ENCODE measurements at regions not wholly inside any gene's neighbourhood (a gene's known extent, or its start where the extent isn't known, plus 50 kb on each side); places are given as distances from the start of the nearest gene placed in this dataset.

- H3K27ac ChIP-seq (ENCODE audit: low read depth, low read length, poor library complexity, severe bottlenecking) = no peak overlapping the region
- H3K36me3 ChIP-seq (ENCODE audit: insufficient read depth, low read length, poor library complexity, severe bottlenecking) = no peaks in the 10 kb centered on the region
- no peak for TF ChIP-seq CTCF (conservative IDR thresholded peaks at IDR 0.05; ENCODE audit: low read depth, low read length)
- no peak for TF ChIP-seq EZH2 (IDR thresholded peaks at IDR 0.05; ENCODE audit: borderline replicate concordance, low read depth, low read length, poor library complexity, severe bottlenecking)
- no peak overlapping the region for H3K4me3 ChIP-seq (ENCODE audit: low read depth, low read length, poor library complexity, severe bottlenecking)
- ChIA-PET POLR2A (ENCODE audit: low non-redundant PET) (no interaction called here), CTCF (no interaction called here)
- intact Hi-C loops (cut with micrococcal nuclease; ENCODE audit: unreplicated experiment) = no loop called here
- H3K4me1 ChIP-seq (ENCODE audit: insufficient read depth, low read length, poor library complexity, severe bottlenecking) = no peaks in the 10 kb centered on the region
- H3K27me3 ChIP-seq (replicated peaks; ENCODE audit: insufficient read depth, low read depth, low read length, poor library complexity) = no peaks in the 10 kb centered on the region
- H3K9me3 ChIP-seq (ENCODE audit: low read depth, low read length, poor library complexity, severe bottlenecking) = no peaks in the 10 kb centered on the region
- DNase-seq (ENCODE audit: low spot score) = no peak
- no TSS peak for BruUV-seq (replicated peaks)
Observed at GRCh38 chr4:120549011-120549570, 373.4 kb downstream of the PRDM5 start.

- ChIA-PET POLR2A (ENCODE audit: low non-redundant PET) (no interaction called here), CTCF (no interaction called here)
- H3K4me1 ChIP-seq (ENCODE audit: insufficient read depth, low read length, poor library complexity, severe bottlenecking) = no peaks in the 10 kb centered on the region
Observed at GRCh38 chr4:120545391-120545790, 377.1 kb downstream of the PRDM5 start.

GRCh38 chr4:120544838-120545237, 377.7 kb downstream of the PRDM5 start:
- no peaks in the 10 kb centered on the region for H3K4me1 ChIP-seq (ENCODE audit: insufficient read depth, low read length, poor library complexity, severe bottlenecking)
- no TSS peak for BruUV-seq (replicated peaks)
- CTCF ChIA-PET = no interaction called here
- no peak overlapping the region for H3K4me3 ChIP-seq (ENCODE audit: low read depth, low read length, poor library complexity, severe bottlenecking)
- TF ChIP-seq CTCF (conservative IDR thresholded peaks at IDR 0.05; ENCODE audit: low read depth, low read length) (no peak), EZH2 (IDR thresholded peaks at IDR 0.05; ENCODE audit: borderline replicate concordance, low read depth, low read length, poor library complexity, severe bottlenecking) (no peak)
- POLR2A ChIA-PET (ENCODE audit: low non-redundant PET) = no interaction called here
- H3K27ac ChIP-seq (ENCODE audit: low read depth, low read length, poor library complexity, severe bottlenecking) = no peak overlapping the region
- intact Hi-C loops (cut with micrococcal nuclease; ENCODE audit: unreplicated experiment) = no loop called here
- no peaks in the 10 kb centered on the region for H3K36me3 ChIP-seq (ENCODE audit: insufficient read depth, low read length, poor library complexity, severe bottlenecking)
- peak; percentile 0 for DNase-seq (ENCODE audit: low spot score)
- H3K9me3 ChIP-seq (ENCODE audit: low read depth, low read length, poor library complexity, severe bottlenecking) = no peaks in the 10 kb centered on the region
- H3K27me3 ChIP-seq (replicated peaks; ENCODE audit: insufficient read depth, low read depth, low read length, poor library complexity) = no peaks in the 10 kb centered on the region

More at GRCh38 chr4:120545391-120545790, 377.1 kb downstream of the PRDM5 start:
- H3K4me3 ChIP-seq (ENCODE audit: low read depth, low read length, poor library complexity, severe bottlenecking) = no peak overlapping the region
- H3K9me3 ChIP-seq (ENCODE audit: low read depth, low read length, poor library complexity, severe bottlenecking) = no peaks in the 10 kb centered on the region
- no TSS peak for BruUV-seq (replicated peaks)
- no peak for DNase-seq (ENCODE audit: low spot score)
- no peaks in the 10 kb centered on the region for H3K36me3 ChIP-seq (ENCODE audit: insufficient read depth, low read length, poor library complexity, severe bottlenecking)
- intact Hi-C loops (cut with micrococcal nuclease; ENCODE audit: unreplicated experiment) = no loop called here
- no peaks in the 10 kb centered on the region for H3K27me3 ChIP-seq (replicated peaks; ENCODE audit: insufficient read depth, low read depth, low read length, poor library complexity)
- TF ChIP-seq CTCF (conservative IDR thresholded peaks at IDR 0.05; ENCODE audit: low read depth, low read length) = no peak
- no peak for TF ChIP-seq EZH2 (IDR thresholded peaks at IDR 0.05; ENCODE audit: borderline replicate concordance, low read depth, low read length, poor library complexity, severe bottlenecking)
- no peak overlapping the region for H3K27ac ChIP-seq (ENCODE audit: low read depth, low read length, poor library complexity, severe bottlenecking)
